Fibroblast of mammary gland (primary cell): ENCODE measurements at regions not wholly inside any gene's neighbourhood (a gene's known extent, or its start where the extent isn't known, plus 50 kb on each side); places are given as distances from the start of the nearest gene placed in this dataset.

Source experiments
- DNase-seq: peaks from one replicate; pipeline ENCODE4 v3.0.0-alpha.2; 2010; ENCODE audit warnings: low read depth
- H3K4me3 ChIP-seq: 2 replicates; pipeline ENCODE4 v1.5.1; 2011; ENCODE audit warnings: low read depth, mild to moderate bottlenecking, low read length, moderate library complexity; ENCODE audit not compliant: control insufficient read depth
- CTCF ChIP-seq: conservative IDR thresholded peaks from 2 replicates; pipeline ENCODE4 v1.5.1; 2011; ENCODE audit warnings: low read depth, low read length, inconsistent platforms; ENCODE audit not compliant: control insufficient read depth, insufficient read depth

- DNase-seq: no peak
- no peak for TF ChIP-seq CTCF
- no peak overlapping the region for H3K4me3 ChIP-seq
Observed at GRCh38 chr6:165758441-165758840, 95.4 kb upstream of the PDE10A start.

- TF ChIP-seq CTCF: no peak
- DNase-seq: no peak
- H3K4me3 ChIP-seq: no peak overlapping the region
Observed at GRCh38 chr6:165755583-165755982, 92.5 kb upstream of the PDE10A start.

GRCh38 chr6:165753506-165753905 is 90.5 kb upstream of the PDE10A start:
- no peak overlapping the region for H3K4me3 ChIP-seq
- no peak for DNase-seq
- TF ChIP-seq CTCF: no peak

- TF ChIP-seq CTCF: no peak
- no peak overlapping the region for H3K4me3 ChIP-seq
- DNase-seq: no peak
Observed at GRCh38 chr6:165752451-165752850, 89.4 kb upstream of the PDE10A start.

- no peak for DNase-seq
- no peak overlapping the region for H3K4me3 ChIP-seq
- TF ChIP-seq CTCF: no peak
Observed at GRCh38 chr6:165751486-165751885, 88.4 kb upstream of the PDE10A start.

GRCh38 chr6:165749163-165749562 is 86.1 kb upstream of the PDE10A start:
- no peak for DNase-seq
- TF ChIP-seq CTCF: no peak
- H3K4me3 ChIP-seq: no peak overlapping the region

GRCh38 chr6:165748390-165748789 is 85.3 kb upstream of the PDE10A start:
- DNase-seq: no peak
- no peak for TF ChIP-seq CTCF
- H3K4me3 ChIP-seq: no peak overlapping the region
